ENCODE measurements at regions not wholly inside any gene's neighbourhood (a gene's known extent, or its start where the extent isn't known, plus 50 kb on each side); places are given as distances from the start of the nearest gene placed in this dataset.

DNA sequence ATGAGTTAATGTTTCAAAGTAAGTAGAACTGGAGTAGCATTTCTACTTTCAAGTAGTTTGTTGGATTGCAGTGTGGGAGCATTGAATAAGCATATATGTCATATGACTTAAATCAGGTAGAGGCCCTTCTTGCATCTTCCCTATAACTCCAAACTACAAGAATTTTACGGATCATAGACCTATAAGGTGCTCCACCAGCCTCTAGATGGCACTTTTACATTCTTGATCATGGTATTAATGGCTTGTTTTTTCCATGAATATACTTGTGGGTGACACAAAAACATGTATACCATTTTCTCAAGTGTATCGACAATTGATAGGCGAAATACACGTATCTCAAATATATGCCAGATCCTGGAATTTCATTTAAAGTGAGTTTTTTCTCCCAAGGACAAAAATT is 311.1 kb downstream of the ZPLD1 start:
- TF ChIP-seq SUZ12 (IDR thresholded peaks at IDR 0.05; ENCODE audit: extremely low read depth, insufficient read depth, insufficient read length) (no peak), ZNF274 (IDR thresholded peaks at IDR 0.05; ENCODE audit: low read depth, low read length) (no peak), YY1 (IDR thresholded peaks at IDR 0.05; ENCODE audit: insufficient read depth, insufficient read length) (no peak)

DNA sequence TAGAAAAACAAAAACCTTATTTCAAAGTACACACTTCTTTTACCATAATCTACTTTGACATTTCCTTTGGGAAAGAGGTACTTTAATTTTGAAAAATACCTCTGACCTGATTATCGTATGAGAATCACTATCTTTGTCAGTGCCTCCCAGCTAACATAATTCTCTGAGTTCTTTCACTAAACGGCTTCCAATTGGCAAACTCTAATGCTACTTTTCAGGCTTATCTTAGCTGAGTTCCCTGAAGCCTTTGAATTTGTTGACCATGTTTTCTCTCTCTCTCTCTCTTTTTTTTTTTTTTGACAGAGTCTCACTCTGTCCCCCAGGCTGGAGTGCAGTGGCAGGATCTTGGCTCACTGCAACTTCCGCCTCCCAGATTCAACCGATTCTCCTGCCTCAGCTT is 312.8 kb downstream of the ZPLD1 start:
- DNase-seq (ENCODE audit: low read depth, low spot score), result no peak
- Histone ChIP-seq H3K36me3 (ENCODE audit: insufficient read depth, insufficient read length, low read length) (no peaks in the 10 kb centered on the region), H3K27me3 (ENCODE audit: insufficient read depth, insufficient read length) (no peaks in the 10 kb centered on the region), H3K9me3 (ENCODE audit: insufficient read depth, low read length) (no peaks in the 10 kb centered on the region), H3K9ac (ENCODE audit: insufficient read length, low read depth) (no peak overlapping the region), H3K4me3 (ENCODE audit: insufficient read length, low read depth) (no peak overlapping the region), H3K4me1 (ENCODE audit: insufficient read depth, insufficient read length) (no peaks in the 10 kb centered on the region)
- TF ChIP-seq ZNF274 (IDR thresholded peaks at IDR 0.05; ENCODE audit: low read depth, low read length) (no peak), YY1 (IDR thresholded peaks at IDR 0.05; ENCODE audit: insufficient read depth, insufficient read length) (no peak), SUZ12 (IDR thresholded peaks at IDR 0.05; ENCODE audit: extremely low read depth, insufficient read depth, insufficient read length) (no peak)

More for the DNA sequence above, 311.1 kb downstream of the ZPLD1 start:
- H3K9ac ChIP-seq (ENCODE audit: insufficient read length, low read depth), result no peak overlapping the region
- DNase-seq (ENCODE audit: low read depth, low spot score), result no peak
- peaks cover under 1% of the 10 kb centered on the region; the same call in 1 of the 2 replicates for H3K9me3 ChIP-seq (ENCODE audit: insufficient read depth, low read length)
- H3K27me3 ChIP-seq (ENCODE audit: insufficient read depth, insufficient read length), result no peaks in the 10 kb centered on the region
- H3K4me3 ChIP-seq (ENCODE audit: insufficient read length, low read depth), result no peak overlapping the region
- no peaks in the 10 kb centered on the region for H3K36me3 ChIP-seq (ENCODE audit: insufficient read depth, insufficient read length, low read length)
- H3K4me1 ChIP-seq (ENCODE audit: insufficient read depth, insufficient read length), result no peaks in the 10 kb centered on the region

DNA sequence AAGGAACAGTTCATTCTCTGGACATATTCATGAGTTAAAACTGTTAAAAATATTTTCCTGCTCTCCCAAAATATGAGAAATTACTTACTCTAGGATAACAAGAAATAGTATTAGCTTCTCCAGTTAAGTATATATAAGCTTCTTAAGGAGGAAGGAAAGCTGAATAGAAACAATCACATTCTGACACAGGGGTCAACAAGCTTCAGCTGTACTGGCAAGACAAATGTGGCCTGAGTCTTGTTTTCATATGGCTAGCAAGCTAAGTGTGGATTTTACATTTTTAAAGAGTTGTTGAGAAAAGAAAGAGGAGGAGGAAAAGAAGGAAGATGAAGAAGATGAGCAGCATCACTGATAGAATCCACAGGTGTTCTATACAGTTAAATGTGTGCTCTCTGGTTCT is 313.8 kb downstream of the ZPLD1 start:
- no peaks in the 10 kb centered on the region for H3K27me3 ChIP-seq (ENCODE audit: insufficient read depth, insufficient read length)

DNA sequence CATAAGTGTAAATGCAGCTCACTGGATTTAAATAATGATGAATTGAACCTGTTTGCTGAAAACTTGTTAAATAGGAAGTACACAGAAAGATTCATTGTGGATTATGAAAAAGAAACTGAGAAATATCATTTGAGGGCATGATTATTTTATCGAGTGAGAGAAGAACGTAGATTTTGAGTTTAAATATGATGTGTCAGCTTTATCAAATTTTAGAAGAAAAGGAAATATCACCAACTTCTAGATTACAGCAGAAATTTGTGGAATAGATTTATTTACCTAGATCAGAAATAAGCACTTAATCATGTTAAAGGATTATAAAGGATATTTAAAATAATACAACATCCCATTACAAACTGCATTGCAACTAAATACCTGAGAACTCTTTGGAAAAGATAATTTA is 315.5 kb downstream of the ZPLD1 start:
- DNase-seq (ENCODE audit: low read depth, low spot score), result no peak
- Histone ChIP-seq H3K9me3 (ENCODE audit: insufficient read depth, low read length) (no peaks in the 10 kb centered on the region), H3K4me3 (ENCODE audit: insufficient read length, low read depth) (no peak overlapping the region), H3K27me3 (ENCODE audit: insufficient read depth, insufficient read length) (no peaks in the 10 kb centered on the region), H3K9ac (ENCODE audit: insufficient read length, low read depth) (no peak overlapping the region), H3K36me3 (ENCODE audit: insufficient read depth, insufficient read length, low read length) (no peaks in the 10 kb centered on the region), H3K4me1 (ENCODE audit: insufficient read depth, insufficient read length) (no peaks in the 10 kb centered on the region)
- TF ChIP-seq YY1 (IDR thresholded peaks at IDR 0.05; ENCODE audit: insufficient read depth, insufficient read length) (no peak), ZNF274 (IDR thresholded peaks at IDR 0.05; ENCODE audit: low read depth, low read length) (no peak), SUZ12 (IDR thresholded peaks at IDR 0.05; ENCODE audit: extremely low read depth, insufficient read depth, insufficient read length) (no peak)

More for the DNA sequence above, 313.8 kb downstream of the ZPLD1 start:
- Histone ChIP-seq H3K4me1 (ENCODE audit: insufficient read depth, insufficient read length) (no peaks in the 10 kb centered on the region), H3K9me3 (ENCODE audit: insufficient read depth, low read length) (no peaks in the 10 kb centered on the region), H3K4me3 (ENCODE audit: insufficient read length, low read depth) (no peak overlapping the region), H3K9ac (ENCODE audit: insufficient read length, low read depth) (no peak overlapping the region), H3K36me3 (ENCODE audit: insufficient read depth, insufficient read length, low read length) (no peaks in the 10 kb centered on the region)
- no peak for DNase-seq (ENCODE audit: low read depth, low spot score)
- TF ChIP-seq ZNF274 (IDR thresholded peaks at IDR 0.05; ENCODE audit: low read depth, low read length) (no peak), YY1 (IDR thresholded peaks at IDR 0.05; ENCODE audit: insufficient read depth, insufficient read length) (no peak), SUZ12 (IDR thresholded peaks at IDR 0.05; ENCODE audit: extremely low read depth, insufficient read depth, insufficient read length) (no peak)

DNA sequence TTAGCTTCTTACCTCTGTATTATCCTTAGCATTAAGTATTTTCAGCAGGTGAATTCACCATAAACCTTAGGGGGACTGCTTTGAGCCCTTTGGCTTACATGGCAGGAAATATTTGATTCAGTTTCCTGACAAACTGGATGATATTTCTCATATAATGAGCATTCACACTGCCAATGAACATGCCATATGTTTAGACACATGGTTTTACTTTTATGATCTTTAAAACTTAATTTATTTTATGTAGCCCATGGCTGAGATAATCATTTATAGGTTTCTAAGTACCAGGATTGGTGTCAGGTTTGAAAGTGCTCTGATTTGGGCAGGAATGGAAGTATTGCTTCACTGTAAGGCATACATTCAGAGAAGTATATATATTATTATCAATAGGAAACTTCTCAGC is 319.1 kb downstream of the ZPLD1 start:
- H3K9ac ChIP-seq (ENCODE audit: insufficient read length, low read depth), result no peak overlapping the region
- no peaks in the 10 kb centered on the region for H3K9me3 ChIP-seq (ENCODE audit: insufficient read depth, low read length)
- no peak for DNase-seq (ENCODE audit: low read depth, low spot score)
- H3K4me1 ChIP-seq (ENCODE audit: insufficient read depth, insufficient read length), result no peaks in the 10 kb centered on the region
- no peaks in the 10 kb centered on the region for H3K27me3 ChIP-seq (ENCODE audit: insufficient read depth, insufficient read length)
- no peak overlapping the region for H3K4me3 ChIP-seq (ENCODE audit: insufficient read length, low read depth)
- TF ChIP-seq ZNF274 (IDR thresholded peaks at IDR 0.05; ENCODE audit: low read depth, low read length), result no peak
- TF ChIP-seq SUZ12 (IDR thresholded peaks at IDR 0.05; ENCODE audit: extremely low read depth, insufficient read depth, insufficient read length), result no peak
- TF ChIP-seq YY1 (IDR thresholded peaks at IDR 0.05; ENCODE audit: insufficient read depth, insufficient read length), result no peak
- H3K36me3 ChIP-seq (ENCODE audit: insufficient read depth, insufficient read length, low read length), result no peaks in the 10 kb centered on the region

DNA sequence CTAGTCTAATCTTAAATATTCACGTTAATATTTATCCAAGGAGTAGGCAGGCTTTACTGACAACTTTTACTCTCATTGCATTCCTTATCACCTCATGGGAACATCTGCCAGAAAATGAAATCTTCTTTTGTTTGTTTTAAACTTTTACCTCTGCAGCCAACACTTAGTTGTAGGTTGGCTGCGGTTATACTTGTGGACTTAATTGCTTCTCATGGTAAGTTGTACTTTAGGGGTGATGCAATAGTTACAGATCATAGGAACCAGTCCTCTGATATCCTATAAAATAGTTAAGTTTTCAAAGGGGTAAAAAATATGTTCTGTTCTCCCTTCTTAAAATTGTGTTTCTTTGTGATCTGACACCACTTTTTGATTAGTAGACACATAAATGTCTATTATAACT is 321.9 kb downstream of the ZPLD1 start:
- Histone ChIP-seq H3K36me3 (ENCODE audit: insufficient read depth, insufficient read length, low read length) (no peaks in the 10 kb centered on the region), H3K4me3 (ENCODE audit: insufficient read length, low read depth) (no peak overlapping the region), H3K4me1 (ENCODE audit: insufficient read depth, insufficient read length) (no peaks in the 10 kb centered on the region), H3K9me3 (ENCODE audit: insufficient read depth, low read length) (no peaks in the 10 kb centered on the region), H3K27me3 (ENCODE audit: insufficient read depth, insufficient read length) (no peaks in the 10 kb centered on the region), H3K9ac (ENCODE audit: insufficient read length, low read depth) (no peak overlapping the region)
- TF ChIP-seq ZNF274 (IDR thresholded peaks at IDR 0.05; ENCODE audit: low read depth, low read length), result no peak
- TF ChIP-seq YY1 (IDR thresholded peaks at IDR 0.05; ENCODE audit: insufficient read depth, insufficient read length), result no peak
- no peak for TF ChIP-seq SUZ12 (IDR thresholded peaks at IDR 0.05; ENCODE audit: extremely low read depth, insufficient read depth, insufficient read length)
- no peak for DNase-seq (ENCODE audit: low read depth, low spot score)

DNA sequence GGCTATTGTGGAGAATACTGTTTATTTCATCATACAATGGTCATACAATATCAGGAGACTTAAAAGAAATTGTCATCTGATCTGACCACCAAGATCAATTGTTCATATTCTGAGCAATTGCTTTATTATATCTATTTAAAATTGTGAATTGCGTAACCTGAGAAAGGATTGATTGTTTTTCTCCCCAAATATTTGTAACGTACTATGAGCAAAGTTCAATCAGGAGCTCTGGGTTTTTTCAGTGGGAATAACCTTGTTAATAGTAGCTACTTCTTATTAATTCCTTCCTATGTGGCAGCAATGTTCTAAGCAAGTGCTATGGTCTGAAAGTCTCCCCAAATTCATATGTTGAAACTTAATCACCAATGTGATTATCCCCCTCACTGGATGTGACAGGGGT is 323.1 kb downstream of the ZPLD1 start:
- Histone ChIP-seq H3K9me3 (ENCODE audit: insufficient read depth, low read length) (no peaks in the 10 kb centered on the region), H3K36me3 (ENCODE audit: insufficient read depth, insufficient read length, low read length) (no peaks in the 10 kb centered on the region), H3K27me3 (ENCODE audit: insufficient read depth, insufficient read length) (no peaks in the 10 kb centered on the region), H3K9ac (ENCODE audit: insufficient read length, low read depth) (no peak overlapping the region), H3K4me1 (ENCODE audit: insufficient read depth, insufficient read length) (no peaks in the 10 kb centered on the region), H3K4me3 (ENCODE audit: insufficient read length, low read depth) (no peak overlapping the region)
- no peak for TF ChIP-seq YY1 (IDR thresholded peaks at IDR 0.05; ENCODE audit: insufficient read depth, insufficient read length)
- no peak for TF ChIP-seq SUZ12 (IDR thresholded peaks at IDR 0.05; ENCODE audit: extremely low read depth, insufficient read depth, insufficient read length)
- no peak for TF ChIP-seq ZNF274 (IDR thresholded peaks at IDR 0.05; ENCODE audit: low read depth, low read length)
- no peak for DNase-seq (ENCODE audit: low read depth, low spot score)
